Breast epithelium (tissue), 4 donors: ENCODE measurements at regions not wholly inside any gene's neighbourhood (a gene's known extent, or its start where the extent isn't known, plus 50 kb on each side); places are given as distances from the start of the nearest gene placed in this dataset.
"Not testable (repeated sequence)": the region's sequence is repeated elsewhere in the genome, so short reads cannot be mapped to it uniquely, and the experiment has no call there.

Source experiments
- DNase-seq, 2 donors: peaks; one replicate each; pipeline ENCODE4 v3.0.0-alpha.2; 2019; ENCODE audit warnings: low spot score in 2 of 2
- H3K27ac ChIP-seq, 2 donors: fragments of 200-600 bp; sonication (generic) in 1 of 2; one replicate each; pipeline ENCODE4 v1.5.1; 2016 to 2019; ENCODE audit warnings: mild to moderate bottlenecking in 1 of 2
- H3K27me3 ChIP-seq, 2 donors: fragments of 200-600 bp; sonication (generic) in 1 of 2; one replicate each; pipeline versions ENCODE4 v1.5.1 to v1.6.0; 2017 to 2019; ENCODE audit warnings: control low read depth in 1 of 2, mild to moderate bottlenecking in 1 of 2
- H3K36me3 ChIP-seq: fragments of 200-600 bp; one replicate; pipeline ENCODE4 v1.5.1; 2019
- H3K4me1 ChIP-seq, 2 donors: fragments of 200-600 bp; sonication (generic); one replicate each; pipeline ENCODE4 v1.5.1; 2016 to 2019; ENCODE audit warnings: control low read depth in 1 of 2
- H3K4me3 ChIP-seq, 3 donors: fragments of 200-600 bp; sonication (generic); 1 replicate in 2 of 3; 2 replicates in 1 of 3; pipeline ENCODE4 v1.5.1; 2016 to 2019; ENCODE audit warnings: mild to moderate bottlenecking in 3 of 3, moderate library complexity in 2 of 3
- H3K9me3 ChIP-seq, 2 donors: fragments of 200-600 bp; sonication (generic) in 1 of 2; one replicate each; pipeline ENCODE4 v1.5.1; 2016 to 2019; ENCODE audit warnings: control low read depth in 1 of 2
- CTCF ChIP-seq, 3 donors: fragments of 450-650 bp; IDR thresholded peaks; one replicate each; pipeline ENCODE4 v1.5.1; 2016 to 2017; ENCODE audit warnings: antibody characterized with exemption in 3 of 3, mild to moderate bottlenecking in 3 of 3, moderate library complexity in 3 of 3
- POLR2A ChIP-seq: fragments of 450-650 bp; IDR thresholded peaks from one replicate; pipeline ENCODE4 v1.6.1; 2016; ENCODE audit warnings: antibody characterized with exemption, mild to moderate bottlenecking, moderate library complexity
- POLR2AphosphoS5 ChIP-seq, 3 donors: sonication (generic); formaldehyde crosslinking; IDR thresholded peaks; one replicate each; pipeline ENCODE4 v1.6.1; 2017; ENCODE audit warnings: antibody characterized with exemption in 3 of 3
- intact Hi-C: fragments of 100-400 bp; cut with DNase I; formaldehyde crosslinking; loops from one replicate; pipeline ENCODE4 v1.15.1; 2023; ENCODE audit warnings: low total_unique reads

- Histone ChIP-seq H3K27ac (no peak overlapping the region), H3K36me3 (no peaks in the 10 kb centered on the region), H3K9me3 (peaks cover 0 to 7% of the 10 kb centered on the region in 2 donors), H3K4me1 (no peaks in the 10 kb centered on the region), H3K27me3 (no peaks in the 10 kb centered on the region), H3K4me3 (no peak overlapping the region)
- TF ChIP-seq POLR2AphosphoS5 (IDR thresholded peaks at IDR 0.05) (no peak), POLR2A (no peak)
- no peak for DNase-seq
- intact Hi-C loops, result no loop called here
Measured at GRCh38 chr12:83932011-83932410, 980.6 kb downstream of the SLC6A15 start.

- Histone ChIP-seq H3K27me3 (no peaks in the 10 kb centered on the region), H3K4me1 (no peaks in the 10 kb centered on the region), H3K36me3 (no peaks in the 10 kb centered on the region), H3K9me3 (peaks cover 0 to 7% of the 10 kb centered on the region in 2 donors), H3K27ac (no peak overlapping the region), H3K4me3 (no peak overlapping the region)
- no peak for DNase-seq
- intact Hi-C loops, result no loop called here
- TF ChIP-seq CTCF (IDR thresholded peaks at IDR 0.05) (no peak), POLR2AphosphoS5 (IDR thresholded peaks at IDR 0.05) (no peak)
Measured at GRCh38 chr12:83931451-83931850, 981.1 kb downstream of the SLC6A15 start.

DNA sequence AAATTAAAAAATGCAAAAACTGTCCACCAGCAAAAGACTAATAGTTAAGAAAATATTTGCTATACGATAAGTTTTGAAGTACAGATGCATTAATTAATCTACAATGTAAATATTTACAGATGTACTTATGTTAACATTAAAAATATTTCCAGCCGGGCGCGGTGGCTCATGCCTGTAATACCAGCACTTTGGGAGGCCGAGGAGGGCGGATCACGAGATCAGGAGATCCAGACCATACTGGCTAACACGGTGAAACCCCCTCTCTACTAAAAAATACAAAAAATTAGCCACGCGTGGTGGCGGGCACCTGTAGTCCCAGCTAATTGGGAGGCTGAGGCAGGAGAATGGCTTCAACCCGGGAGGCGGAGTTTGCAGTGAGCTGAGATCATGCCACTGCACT lies 982.8 kb downstream of the SLC6A15 start:
- DNase-seq, H3K4me3 ChIP-seq, H3K27me3 ChIP-seq, H3K9me3 ChIP-seq, H3K27ac ChIP-seq, H3K4me1 ChIP-seq, intact Hi-C loops, H3K36me3 ChIP-seq: not testable (repeated sequence)

- DNase-seq, result no peak
- intact Hi-C loops, result no loop called here
- Histone ChIP-seq H3K27me3 (no peaks in the 10 kb centered on the region), H3K27ac (no peak overlapping the region), H3K9me3 (no peaks in the 10 kb centered on the region), H3K4me3 (no peak overlapping the region), H3K4me1 (no peaks in the 10 kb centered on the region), H3K36me3 (no peaks in the 10 kb centered on the region)
- no peak for TF ChIP-seq CTCF (IDR thresholded peaks at IDR 0.05)
- TF ChIP-seq POLR2A, result no peak
- TF ChIP-seq POLR2AphosphoS5 (IDR thresholded peaks at IDR 0.05), result no peak
Measured at GRCh38 chr12:83920821-83921547, 991.6 kb downstream of the SLC6A15 start.

DNA sequence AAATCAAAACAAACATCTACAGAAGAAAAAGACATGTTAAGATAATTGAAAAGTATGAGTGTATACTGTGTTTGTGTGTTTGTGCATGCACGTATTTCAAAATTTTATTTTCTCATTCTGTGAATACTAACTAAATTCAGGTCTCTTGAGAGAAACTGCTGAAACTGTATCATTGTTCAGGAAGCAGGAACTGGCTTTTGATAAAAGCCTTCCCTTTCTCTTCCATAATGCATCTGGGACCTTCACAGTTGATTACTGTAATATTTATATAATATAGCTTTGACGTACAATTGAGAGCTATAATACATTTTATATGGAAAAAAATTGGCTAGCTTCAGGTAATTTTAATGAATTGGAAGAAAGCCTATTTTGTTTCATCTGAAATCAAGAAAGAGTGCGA lies 993.5 kb downstream of the SLC6A15 start:
- no peak overlapping the region for H3K4me3 ChIP-seq
- no peak overlapping the region for H3K27ac ChIP-seq
- no peaks in the 10 kb centered on the region for H3K4me1 ChIP-seq
- no peaks in the 10 kb centered on the region for H3K9me3 ChIP-seq
- no peak for TF ChIP-seq CTCF (IDR thresholded peaks at IDR 0.05)
- TF ChIP-seq POLR2AphosphoS5 (IDR thresholded peaks at IDR 0.05), result no peak
- TF ChIP-seq POLR2A, result no peak
- DNase-seq, result no peak
- intact Hi-C loops, result no loop called here
- H3K36me3 ChIP-seq, result no peaks in the 10 kb centered on the region
- H3K27me3 ChIP-seq, result no peaks in the 10 kb centered on the region

- H3K27ac ChIP-seq, result no peak overlapping the region
- TF ChIP-seq POLR2A (no peak), CTCF (IDR thresholded peaks at IDR 0.05) (no peak), POLR2AphosphoS5 (IDR thresholded peaks at IDR 0.05) (no peak)
- H3K9me3 ChIP-seq, result no peaks in the 10 kb centered on the region
- no peaks in the 10 kb centered on the region for H3K4me1 ChIP-seq
- H3K27me3 ChIP-seq, result no peaks in the 10 kb centered on the region
- DNase-seq, result no peak
- no peaks in the 10 kb centered on the region for H3K36me3 ChIP-seq
- intact Hi-C loops, result loop anchor here (5.0 kb wide), 1 partner anchor 962 kb away; no protein-coding TSS in a partner anchor
- H3K4me3 ChIP-seq, result no peak overlapping the region
Measured at GRCh38 chr12:83904175-83904574, 1008.4 kb downstream of the SLC6A15 start.
